ENCODE measurements at regions not wholly inside any gene's neighbourhood (a gene's known extent, or its start where the extent isn't known, plus 50 kb on each side); places are given as distances from the start of the nearest gene placed in this dataset.

DNA sequence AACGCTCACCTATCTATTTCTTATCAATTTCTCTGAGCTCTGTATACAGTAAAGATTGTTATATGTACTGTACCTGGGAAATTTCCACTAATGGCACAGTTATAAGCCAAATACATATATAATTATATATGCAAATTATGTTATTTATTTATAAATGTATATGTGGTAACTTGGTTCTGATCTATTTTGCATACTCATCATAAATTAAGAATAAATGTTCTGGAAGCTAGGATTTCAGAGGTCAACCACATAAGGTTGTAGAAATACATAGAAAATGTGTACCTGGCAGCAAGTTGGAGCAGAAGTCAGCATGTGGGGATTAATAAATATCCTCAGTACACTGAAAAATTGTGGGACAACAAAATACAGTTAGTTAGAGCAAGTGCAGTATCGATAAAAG is 353.7 kb upstream of the ZNF521 start:
- Mint-ChIP-seq H3K27ac (no peak overlapping the region), H3K27me3 (no peaks in the 10 kb centered on the region)

DNA sequence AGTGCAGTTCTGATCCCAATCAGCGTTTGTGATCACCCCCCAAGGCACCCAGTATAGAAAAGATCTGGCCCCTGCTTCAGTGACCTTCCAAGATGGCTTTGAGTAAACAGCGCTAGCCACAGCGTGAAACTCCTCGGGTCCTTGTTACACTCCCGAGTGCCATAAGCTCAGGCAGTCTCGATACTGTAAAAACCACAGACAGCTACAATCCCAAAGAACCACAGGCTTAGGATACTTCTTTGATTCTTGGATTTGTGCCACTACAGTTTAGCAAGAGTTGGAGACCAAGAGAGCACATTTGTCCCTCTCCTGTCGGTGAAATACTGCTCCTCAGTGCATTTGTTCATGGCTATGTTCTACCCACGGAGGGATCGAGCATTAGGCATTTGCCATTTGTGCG is 352.5 kb upstream of the ZNF521 start:
- intact Hi-C loops (cut with micrococcal nuclease), result no loop called here
- no peak overlapping the region for H3K4me3 Mint-ChIP-seq
- H3K9me3 Mint-ChIP-seq, result no peaks in the 10 kb centered on the region
- H3K27ac Mint-ChIP-seq, result no peak overlapping the region
- no peaks in the 10 kb centered on the region for H3K27me3 Mint-ChIP-seq
- H3K36me3 Mint-ChIP-seq (ENCODE audit: low read depth), result no peaks in the 10 kb centered on the region
- no peaks in the 10 kb centered on the region for H3K4me1 Mint-ChIP-seq (ENCODE audit: low read depth)

More for the DNA sequence above, 353.7 kb upstream of the ZNF521 start:
- no peaks in the 10 kb centered on the region for H3K9me3 Mint-ChIP-seq
- H3K4me3 Mint-ChIP-seq, result no peak overlapping the region
- intact Hi-C loops (cut with micrococcal nuclease), result no loop called here
- H3K36me3 Mint-ChIP-seq (ENCODE audit: low read depth), result no peaks in the 10 kb centered on the region
- no peaks in the 10 kb centered on the region for H3K4me1 Mint-ChIP-seq (ENCODE audit: low read depth)

DNA sequence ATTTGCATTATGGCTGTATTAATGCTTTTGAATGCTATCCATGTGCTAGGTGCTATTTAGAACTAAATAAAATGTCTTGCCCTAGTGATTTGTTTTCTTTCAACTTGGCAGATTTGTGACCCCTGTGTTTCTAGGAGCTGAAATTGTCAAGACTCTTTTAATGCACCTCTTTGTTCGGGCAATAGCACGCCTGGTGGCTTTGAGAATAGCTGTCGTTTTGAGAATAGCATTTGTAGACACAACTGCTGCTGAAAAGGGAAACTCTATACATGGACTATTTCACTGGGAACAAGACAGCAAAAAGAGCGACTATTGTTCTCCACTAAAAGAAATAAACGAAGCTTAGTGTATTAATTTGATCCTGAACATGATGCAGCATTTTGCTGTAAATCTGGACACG is 352.1 kb upstream of the ZNF521 start:
- H3K4me3 Mint-ChIP-seq, result no peak overlapping the region
- H3K27me3 Mint-ChIP-seq, result no peaks in the 10 kb centered on the region
- no peaks in the 10 kb centered on the region for H3K4me1 Mint-ChIP-seq (ENCODE audit: low read depth)
- H3K27ac Mint-ChIP-seq, result no peak overlapping the region
- intact Hi-C loops (cut with micrococcal nuclease), result no loop called here
- H3K36me3 Mint-ChIP-seq (ENCODE audit: low read depth), result no peaks in the 10 kb centered on the region
- no peaks in the 10 kb centered on the region for H3K9me3 Mint-ChIP-seq

- Mint-ChIP-seq H3K36me3 (ENCODE audit: low read depth) (no peaks in the 10 kb centered on the region), H3K9me3 (peaks cover 8% of the 10 kb centered on the region), H3K27ac (no peak overlapping the region), H3K4me3 (no peak overlapping the region), H3K27me3 (no peaks in the 10 kb centered on the region), H3K4me1 (ENCODE audit: low read depth) (no peaks in the 10 kb centered on the region)
- intact Hi-C loops (cut with micrococcal nuclease), result no loop called here
Measured at GRCh38 chr18:25701821-25702220, 349.9 kb upstream of the ZNF521 start.

GRCh38 chr18:25686960-25687500 is 335.1 kb upstream of the ZNF521 start:
- Mint-ChIP-seq H3K27ac (no peak overlapping the region), H3K4me3 (no peak overlapping the region), H3K4me1 (ENCODE audit: low read depth) (no peaks in the 10 kb centered on the region), H3K9me3 (no peaks in the 10 kb centered on the region), H3K27me3 (no peaks in the 10 kb centered on the region), H3K36me3 (ENCODE audit: low read depth) (no peaks in the 10 kb centered on the region)
- intact Hi-C loops (cut with micrococcal nuclease), result no loop called here

DNA sequence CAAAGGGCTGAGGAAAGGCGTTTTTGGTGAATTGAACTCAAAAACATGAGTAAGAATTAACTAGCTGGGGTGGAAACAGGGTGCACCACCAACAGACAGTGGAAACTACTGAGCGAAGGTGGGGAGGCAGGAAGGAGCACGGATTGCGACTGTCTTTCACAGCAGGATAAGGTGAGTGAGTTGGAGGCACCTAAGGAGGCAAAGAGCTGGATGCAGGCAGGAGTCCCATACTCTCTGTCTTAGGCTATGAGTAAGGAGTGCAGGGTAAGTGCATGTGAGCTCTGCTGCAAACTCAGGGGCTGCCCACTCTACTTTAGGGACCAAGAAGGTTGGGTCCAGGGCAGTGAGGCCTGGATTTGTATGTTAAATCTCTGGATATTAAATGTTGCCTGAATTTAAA is 333.1 kb upstream of the ZNF521 start:
- intact Hi-C loops (cut with micrococcal nuclease), result no loop called here
- H3K4me3 Mint-ChIP-seq, result no peak overlapping the region

DNA sequence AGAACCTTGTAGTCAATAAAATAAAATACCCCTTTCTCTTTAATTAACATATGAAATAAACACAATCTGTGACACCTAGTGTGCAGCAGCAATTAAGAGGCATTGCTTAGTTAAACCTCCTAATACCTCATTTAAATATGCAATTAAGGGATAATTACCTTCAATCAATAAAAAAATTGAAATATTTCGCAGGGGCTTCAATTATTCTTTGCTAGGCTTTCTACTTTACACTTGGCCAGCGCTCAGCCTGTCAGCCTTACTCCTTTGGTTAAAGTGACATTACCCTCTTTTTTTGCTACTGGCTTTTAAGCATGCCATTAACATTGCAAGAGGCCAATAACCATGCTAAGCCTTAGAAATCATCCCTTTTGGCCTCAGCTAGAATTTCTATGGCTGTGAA is 327.5 kb upstream of the ZNF521 start:
- H3K27me3 Mint-ChIP-seq, result no peaks in the 10 kb centered on the region
- no peaks in the 10 kb centered on the region for H3K4me1 Mint-ChIP-seq (ENCODE audit: low read depth)
- no peaks in the 10 kb centered on the region for H3K36me3 Mint-ChIP-seq (ENCODE audit: low read depth)
- no peak overlapping the region for H3K4me3 Mint-ChIP-seq
- intact Hi-C loops (cut with micrococcal nuclease), result no loop called here
- no peak overlapping the region for H3K27ac Mint-ChIP-seq
- H3K9me3 Mint-ChIP-seq, result no peaks in the 10 kb centered on the region

More for the DNA sequence above, 333.1 kb upstream of the ZNF521 start:
- no peaks in the 10 kb centered on the region for H3K4me1 Mint-ChIP-seq (ENCODE audit: low read depth)
- no peak overlapping the region for H3K27ac Mint-ChIP-seq
- H3K36me3 Mint-ChIP-seq (ENCODE audit: low read depth), result no peaks in the 10 kb centered on the region
- H3K27me3 Mint-ChIP-seq, result no peaks in the 10 kb centered on the region
- no peaks in the 10 kb centered on the region for H3K9me3 Mint-ChIP-seq

DNA sequence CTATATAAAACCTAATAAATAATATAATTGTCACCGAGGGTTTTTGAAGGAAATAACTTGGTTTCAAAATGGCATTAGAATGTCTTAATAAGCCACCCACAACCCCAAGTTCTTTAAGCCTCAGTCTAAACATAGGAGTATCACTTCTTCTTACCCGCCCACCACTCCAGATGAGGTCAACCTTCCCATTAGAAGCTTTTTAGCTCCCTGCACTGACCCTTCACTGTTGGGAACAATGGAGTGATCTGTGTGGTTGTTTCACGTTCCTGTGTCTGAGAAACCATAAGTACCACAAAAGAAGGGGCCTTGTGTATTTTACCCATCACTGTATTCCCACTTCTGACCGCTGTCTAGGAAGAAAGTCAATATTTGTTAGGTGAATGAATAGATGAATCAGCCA is 326.3 kb upstream of the ZNF521 start:
- H3K4me1 Mint-ChIP-seq (ENCODE audit: low read depth), result no peaks in the 10 kb centered on the region
- no peak overlapping the region for H3K4me3 Mint-ChIP-seq
- H3K27me3 Mint-ChIP-seq, result no peaks in the 10 kb centered on the region
- no peaks in the 10 kb centered on the region for H3K36me3 Mint-ChIP-seq (ENCODE audit: low read depth)
- intact Hi-C loops (cut with micrococcal nuclease), result no loop called here
- no peaks in the 10 kb centered on the region for H3K9me3 Mint-ChIP-seq
- no peak overlapping the region for H3K27ac Mint-ChIP-seq

DNA sequence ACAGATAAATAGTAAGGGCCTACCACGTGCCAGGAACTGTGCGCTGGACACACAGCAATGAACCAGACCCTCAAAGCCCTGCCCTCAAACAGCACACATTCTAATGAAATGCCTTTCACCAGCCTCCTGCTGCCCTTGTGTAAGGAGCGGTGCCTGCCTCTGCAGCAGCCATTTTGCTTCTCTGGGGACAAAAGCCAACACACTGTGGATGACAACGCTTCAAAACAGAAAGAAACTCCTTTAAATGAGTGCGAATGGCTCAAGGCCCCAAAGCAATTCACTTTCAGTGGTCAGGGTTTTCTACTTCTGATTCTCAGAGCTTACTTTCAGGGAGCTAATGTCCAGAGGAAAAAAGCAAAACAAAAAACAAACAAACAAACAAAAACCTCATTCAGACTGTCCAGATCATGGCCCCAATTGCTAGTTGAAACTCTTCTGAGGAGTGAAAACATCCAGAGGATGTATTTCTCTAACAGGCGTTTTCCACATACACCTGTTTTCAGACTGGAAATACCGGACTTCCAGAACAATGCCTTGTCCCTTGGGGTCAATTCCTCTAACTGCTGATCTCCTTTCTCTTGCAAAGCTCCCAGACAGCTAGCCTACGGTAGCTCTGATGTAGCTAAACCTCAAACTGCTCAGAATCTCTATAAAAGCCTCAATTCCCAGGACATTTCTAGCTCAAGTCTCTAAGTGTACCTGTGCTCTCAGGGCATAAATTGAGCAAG is 323.3 kb upstream of the ZNF521 start:
- Mint-ChIP-seq H3K36me3 (ENCODE audit: low read depth) (no peaks in the 10 kb centered on the region), H3K27me3 (no peaks in the 10 kb centered on the region), H3K27ac (no peak overlapping the region), H3K9me3 (peaks cover 2% of the 10 kb centered on the region), H3K4me1 (ENCODE audit: low read depth) (no peaks in the 10 kb centered on the region), H3K4me3 (no peak overlapping the region)
- intact Hi-C loops (cut with micrococcal nuclease), result no loop called here

GRCh38 chr18:25674183-25674582 is 322.2 kb upstream of the ZNF521 start:
- intact Hi-C loops (cut with micrococcal nuclease), result no loop called here
- no peaks in the 10 kb centered on the region for H3K36me3 Mint-ChIP-seq (ENCODE audit: low read depth)
- H3K4me3 Mint-ChIP-seq, result no peak overlapping the region
- no peak overlapping the region for H3K27ac Mint-ChIP-seq
- no peaks in the 10 kb centered on the region for H3K27me3 Mint-ChIP-seq
- H3K9me3 Mint-ChIP-seq, result peaks cover 9% of the 10 kb centered on the region
- H3K4me1 Mint-ChIP-seq (ENCODE audit: low read depth), result no peaks in the 10 kb centered on the region

DNA sequence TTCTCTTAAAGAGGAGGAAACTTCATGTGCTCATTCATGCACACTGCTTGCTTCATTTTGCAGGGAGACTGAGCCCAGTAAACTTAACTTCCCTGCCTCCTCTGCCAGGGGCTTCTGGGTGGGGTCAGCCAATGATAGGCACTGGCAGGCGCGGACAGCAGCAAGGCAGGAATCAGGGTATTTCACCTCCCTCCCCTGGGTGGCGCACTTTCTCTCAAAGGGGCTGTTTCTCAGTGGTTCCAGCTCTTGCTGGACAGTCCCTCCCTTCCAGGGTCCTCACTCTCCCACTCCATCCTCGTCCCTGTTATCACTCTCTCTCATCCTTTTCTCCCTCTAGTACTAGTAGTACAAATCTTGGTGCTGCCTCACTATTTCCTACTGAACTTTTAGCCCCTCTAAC is 320.5 kb upstream of the ZNF521 start:
- H3K9me3 Mint-ChIP-seq, result peaks cover 9% of the 10 kb centered on the region
- no peaks in the 10 kb centered on the region for H3K4me1 Mint-ChIP-seq (ENCODE audit: low read depth)
- no peaks in the 10 kb centered on the region for H3K36me3 Mint-ChIP-seq (ENCODE audit: low read depth)
- H3K27ac Mint-ChIP-seq, result no peak overlapping the region
- no peaks in the 10 kb centered on the region for H3K27me3 Mint-ChIP-seq
- intact Hi-C loops (cut with micrococcal nuclease), result no loop called here
- no peak overlapping the region for H3K4me3 Mint-ChIP-seq

GRCh38 chr18:25669741-25670140 is 317.8 kb upstream of the ZNF521 start:
- Mint-ChIP-seq H3K36me3 (ENCODE audit: low read depth) (no peaks in the 10 kb centered on the region), H3K4me1 (ENCODE audit: low read depth) (no peaks in the 10 kb centered on the region), H3K27me3 (no peaks in the 10 kb centered on the region), H3K4me3 (no peak overlapping the region), H3K9me3 (peaks cover 9% of the 10 kb centered on the region), H3K27ac (no peak overlapping the region)
- intact Hi-C loops (cut with micrococcal nuclease), result no loop called here

DNA sequence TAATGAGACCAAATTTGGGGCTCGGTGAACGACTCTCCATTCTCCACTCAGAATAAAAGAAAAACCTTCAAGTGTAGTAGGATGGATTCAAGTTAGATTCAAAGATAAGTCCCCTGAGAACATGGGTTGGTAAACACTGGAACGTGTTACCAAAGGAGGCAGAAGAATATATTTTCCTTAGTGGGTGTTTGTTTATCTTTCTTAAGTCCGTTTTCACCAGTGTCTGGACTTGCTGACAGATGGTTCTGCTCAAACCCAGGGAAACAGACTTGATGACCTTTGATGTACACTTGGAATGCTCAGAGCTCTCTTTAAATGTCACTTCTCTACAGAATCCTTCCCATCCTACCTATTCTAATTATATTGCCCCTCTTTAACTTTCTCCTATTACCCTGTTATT is 310.3 kb upstream of the ZNF521 start:
- intact Hi-C loops (cut with micrococcal nuclease), result no loop called here
- H3K4me3 Mint-ChIP-seq, result no peak overlapping the region
- H3K27ac Mint-ChIP-seq, result no peak overlapping the region
- no peaks in the 10 kb centered on the region for H3K9me3 Mint-ChIP-seq
- H3K27me3 Mint-ChIP-seq, result no peaks in the 10 kb centered on the region
- no peaks in the 10 kb centered on the region for H3K4me1 Mint-ChIP-seq (ENCODE audit: low read depth)
- H3K36me3 Mint-ChIP-seq (ENCODE audit: low read depth), result no peaks in the 10 kb centered on the region

DNA sequence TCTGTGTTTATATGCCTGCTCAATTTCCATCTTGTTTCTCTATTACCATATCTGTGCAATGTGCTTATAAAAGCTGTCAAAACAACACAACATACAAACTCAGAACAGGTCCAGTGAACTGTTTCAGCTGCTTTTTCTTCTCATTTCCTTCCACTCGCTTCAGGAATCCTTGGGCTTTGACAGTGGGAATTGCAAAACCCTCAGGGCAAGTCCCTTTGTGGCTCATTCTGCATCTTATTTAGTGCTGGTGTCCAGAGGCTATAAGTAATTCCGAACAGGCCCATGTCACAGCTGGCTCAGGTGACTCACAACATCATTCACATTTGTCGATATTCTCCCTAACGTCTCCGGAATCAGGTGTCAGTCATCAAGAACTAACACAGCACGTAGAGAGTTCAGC is 309.9 kb upstream of the ZNF521 start:
- no peaks in the 10 kb centered on the region for H3K27me3 Mint-ChIP-seq
- H3K27ac Mint-ChIP-seq, result no peak overlapping the region
- no peaks in the 10 kb centered on the region for H3K36me3 Mint-ChIP-seq (ENCODE audit: low read depth)
- H3K9me3 Mint-ChIP-seq, result no peaks in the 10 kb centered on the region
- H3K4me1 Mint-ChIP-seq (ENCODE audit: low read depth), result no peaks in the 10 kb centered on the region
- no peak overlapping the region for H3K4me3 Mint-ChIP-seq
- intact Hi-C loops (cut with micrococcal nuclease), result no loop called here

GRCh38 chr18:25659541-25659940 is 307.6 kb upstream of the ZNF521 start:
- H3K27me3 Mint-ChIP-seq, result no peaks in the 10 kb centered on the region
- H3K4me3 Mint-ChIP-seq, result no peak overlapping the region
- H3K27ac Mint-ChIP-seq, result no peak overlapping the region
- no peaks in the 10 kb centered on the region for H3K9me3 Mint-ChIP-seq
- H3K4me1 Mint-ChIP-seq (ENCODE audit: low read depth), result no peaks in the 10 kb centered on the region
- H3K36me3 Mint-ChIP-seq (ENCODE audit: low read depth), result no peaks in the 10 kb centered on the region
- intact Hi-C loops (cut with micrococcal nuclease), result no loop called here

All from dendritic cell treated with granulocyte-macrophage colony-stimulating factor and Interleukin-4, amounts not matched to agents 40 ng/mL and 50 ng/mL, for 4 days (primary cell).